ENCODE measurements at regions not wholly inside any gene's neighbourhood (a gene's known extent, or its start where the extent isn't known, plus 50 kb on each side); places are given as distances from the start of the nearest gene placed in this dataset.
A peak's percentile ranks its signal among the peaks of the same experiment; 100 is the strongest.

DNA sequence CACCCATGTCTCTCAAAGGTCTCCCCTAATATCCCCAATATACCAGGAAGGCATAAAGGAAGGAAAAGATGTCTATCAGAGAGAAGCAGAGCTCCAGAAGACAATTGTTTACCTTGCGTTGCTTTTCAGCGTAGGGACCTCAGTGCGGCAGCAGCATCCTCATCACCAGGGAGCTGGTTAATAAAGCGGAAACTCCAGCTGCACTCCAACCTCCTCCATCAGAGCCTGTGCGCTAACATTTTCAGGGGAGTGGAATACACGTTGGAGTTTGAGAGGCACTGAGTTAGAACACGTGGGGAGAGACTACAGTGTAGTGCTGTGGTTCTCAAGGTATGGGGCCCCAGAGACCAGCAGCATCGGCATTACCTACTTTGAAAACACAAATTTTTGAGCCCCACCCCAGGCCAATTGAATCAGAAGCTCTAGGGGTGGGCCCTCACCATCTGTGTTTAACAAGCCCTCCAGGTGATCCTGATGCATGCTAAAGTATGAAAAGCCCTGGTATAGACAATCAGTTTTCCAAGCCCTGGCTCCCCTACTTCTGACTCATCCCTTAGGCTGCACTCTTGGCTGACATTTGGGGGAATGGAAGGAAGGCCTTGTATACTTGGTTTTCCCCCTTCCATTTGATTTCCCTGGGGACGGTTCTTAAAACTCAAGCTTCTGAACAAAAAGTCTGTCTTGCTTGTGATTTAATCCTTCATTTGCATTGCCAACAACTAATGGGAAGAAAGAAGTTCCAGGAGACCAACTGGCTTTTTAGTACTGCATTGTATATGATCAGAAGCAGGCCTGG, 419.0 kb upstream of the CCDC196 start:
- Histone ChIP-seq H3K79me2 (ENCODE audit: insufficient read depth, low read depth) (no peaks in the 10 kb centered on the region), H3K27me3 (ENCODE audit: insufficient read depth, low read depth) (no peaks in the 10 kb centered on the region), H3K4me2 (no peak overlapping the region), H2AFZ (ENCODE audit: low read depth) (no peak overlapping the region), H3K9ac (no peak overlapping the region), H4K20me1 (ENCODE audit: insufficient read depth) (no peaks in the 10 kb centered on the region), H3K36me3 (ENCODE audit: insufficient read depth) (no peaks in the 10 kb centered on the region), H3K27ac (no peak overlapping the region), H3K4me3 (IDR thresholded peaks at IDR 0.05; ENCODE audit: insufficient read depth, low read depth, low read length) (no peak overlapping the region), H3K4me1 (ENCODE audit: low read depth, poor library complexity, severe bottlenecking) (no peaks in the 10 kb centered on the region)
- TF ChIP-seq, protein P1, sequence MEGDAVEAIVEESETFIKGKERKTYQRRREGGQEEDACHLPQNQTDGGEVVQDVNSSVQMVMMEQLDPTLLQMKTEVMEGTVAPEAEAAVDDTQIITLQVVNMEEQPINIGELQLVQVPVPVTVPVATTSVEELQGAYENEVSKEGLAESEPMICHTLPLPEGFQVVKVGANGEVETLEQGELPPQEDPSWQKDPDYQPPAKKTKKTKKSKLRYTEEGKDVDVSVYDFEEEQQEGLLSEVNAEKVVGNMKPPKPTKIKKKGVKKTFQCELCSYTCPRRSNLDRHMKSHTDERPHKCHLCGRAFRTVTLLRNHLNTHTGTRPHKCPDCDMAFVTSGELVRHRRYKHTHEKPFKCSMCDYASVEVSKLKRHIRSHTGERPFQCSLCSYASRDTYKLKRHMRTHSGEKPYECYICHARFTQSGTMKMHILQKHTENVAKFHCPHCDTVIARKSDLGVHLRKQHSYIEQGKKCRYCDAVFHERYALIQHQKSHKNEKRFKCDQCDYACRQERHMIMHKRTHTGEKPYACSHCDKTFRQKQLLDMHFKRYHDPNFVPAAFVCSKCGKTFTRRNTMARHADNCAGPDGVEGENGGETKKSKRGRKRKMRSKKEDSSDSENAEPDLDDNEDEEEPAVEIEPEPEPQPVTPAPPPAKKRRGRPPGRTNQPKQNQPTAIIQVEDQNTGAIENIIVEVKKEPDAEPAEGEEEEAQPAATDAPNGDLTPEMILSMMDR (conservative IDR thresholded peaks at IDR 0.05; ENCODE audit: low read depth, low read length) = no peak

DNA sequence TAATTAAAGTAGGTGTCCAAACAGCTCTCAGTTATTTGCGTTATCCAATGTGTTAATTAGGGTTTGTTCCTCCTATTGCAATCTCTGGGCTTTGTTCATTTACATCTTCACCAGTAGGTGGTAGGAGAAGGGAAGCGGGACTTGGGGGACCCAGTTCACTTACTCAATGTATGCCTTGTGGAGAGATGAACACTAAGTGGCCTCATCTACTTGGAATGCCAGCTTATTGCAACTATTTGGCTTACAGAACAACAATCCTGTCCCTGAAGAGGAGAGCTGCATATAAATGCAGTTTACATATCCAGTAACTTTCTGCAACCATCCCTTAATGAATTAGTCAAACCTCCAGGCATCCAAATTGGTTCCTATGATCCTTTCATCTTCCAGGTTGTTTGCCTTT, 417.1 kb upstream of the CCDC196 start:
- Histone ChIP-seq H3K27me3 (ENCODE audit: insufficient read depth, low read depth) (no peaks in the 10 kb centered on the region), H3K4me2 (no peak overlapping the region), H3K36me3 (ENCODE audit: insufficient read depth) (no peaks in the 10 kb centered on the region), H2AFZ (ENCODE audit: low read depth) (no peak overlapping the region), H3K4me3 (IDR thresholded peaks at IDR 0.05; ENCODE audit: insufficient read depth, low read depth, low read length) (no peak overlapping the region), H3K9ac (no peak overlapping the region), H3K4me1 (ENCODE audit: low read depth, poor library complexity, severe bottlenecking) (no peaks in the 10 kb centered on the region), H4K20me1 (ENCODE audit: insufficient read depth) (no peaks in the 10 kb centered on the region), H3K79me2 (ENCODE audit: insufficient read depth, low read depth) (no peaks in the 10 kb centered on the region), H3K27ac (no peak overlapping the region)
- TF ChIP-seq, protein P1 (conservative IDR thresholded peaks at IDR 0.05; ENCODE audit: low read depth, low read length) = no peak

DNA sequence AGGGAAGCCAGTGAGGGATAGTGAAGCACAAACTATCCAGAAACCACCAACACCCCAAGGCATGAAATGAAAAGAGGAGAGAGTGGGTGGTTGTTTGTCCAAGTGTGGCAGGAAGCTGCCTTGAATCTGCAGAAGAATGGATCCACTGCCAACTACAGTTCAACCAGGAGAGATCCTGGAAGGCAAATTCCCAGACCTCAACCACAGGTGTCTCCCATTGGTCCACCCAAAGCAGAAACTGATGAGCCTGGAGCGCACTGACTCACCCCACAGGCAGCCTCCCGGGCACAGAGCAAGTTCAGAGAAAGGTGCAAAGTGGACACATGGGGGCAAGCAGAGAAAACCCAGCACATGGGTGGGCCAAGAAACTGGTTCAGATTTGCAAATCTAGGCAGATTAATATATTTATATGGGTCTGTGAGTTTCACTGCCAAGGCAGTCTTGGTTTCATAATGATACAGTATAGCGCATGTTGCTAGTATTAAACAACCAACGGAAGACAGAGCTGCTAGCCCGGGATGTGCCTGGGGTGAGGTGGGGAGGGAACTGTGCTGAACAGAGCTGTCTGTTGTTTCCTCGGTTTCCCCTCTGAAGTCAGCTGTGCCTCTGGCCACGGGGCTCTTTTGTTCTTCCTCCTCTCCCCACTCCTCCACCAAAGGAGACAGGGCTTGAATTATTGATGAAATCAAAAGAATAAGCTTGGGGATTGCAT, 416.2 kb upstream of the CCDC196 start:
- H3K4me2 ChIP-seq = no peak overlapping the region
- H4K20me1 ChIP-seq (ENCODE audit: insufficient read depth) = no peaks in the 10 kb centered on the region
- TF ChIP-seq, protein P1 (conservative IDR thresholded peaks at IDR 0.05; ENCODE audit: low read depth, low read length) = no peak

DNA sequence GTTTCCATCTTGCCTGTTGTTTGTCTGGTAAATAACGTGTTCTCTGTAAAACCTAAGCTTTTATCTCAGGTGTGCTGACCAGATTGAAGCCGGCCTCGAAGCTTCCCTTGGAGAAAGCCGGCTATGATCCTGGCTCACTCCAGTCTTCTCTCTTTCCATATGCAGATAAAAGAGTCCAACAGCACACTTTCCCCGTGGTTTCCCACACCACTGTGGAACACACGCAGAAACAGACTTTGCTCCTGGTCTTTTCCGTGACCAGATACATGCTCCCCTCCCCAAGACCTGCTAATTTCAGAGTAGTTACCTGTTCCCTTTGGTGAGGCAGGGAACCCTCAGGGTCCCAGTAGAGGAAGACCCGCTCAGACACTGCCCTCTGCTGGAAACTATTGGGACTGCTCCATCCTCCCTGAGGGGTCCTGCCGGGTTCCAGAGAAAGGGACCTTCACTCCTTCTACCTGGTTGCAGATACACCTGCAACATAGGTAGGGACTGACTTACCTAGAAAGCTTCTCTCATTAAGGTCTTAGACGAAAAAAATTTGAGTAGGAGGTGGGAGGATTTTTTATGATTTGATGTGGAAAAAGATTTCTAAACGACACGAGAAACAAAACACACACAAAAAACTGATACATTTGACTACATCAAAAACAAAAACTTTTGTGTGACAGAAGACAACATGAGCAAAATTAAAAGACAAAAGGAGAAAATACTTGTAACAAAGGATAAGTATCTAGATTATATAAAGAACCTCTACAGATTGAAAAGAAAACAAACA, 415.4 kb upstream of the CCDC196 start:
- TF ChIP-seq, protein P1 (conservative IDR thresholded peaks at IDR 0.05; ENCODE audit: low read depth, low read length) = peak; percentile 84
- Histone ChIP-seq H3K27me3 (ENCODE audit: insufficient read depth, low read depth) (no peaks in the 10 kb centered on the region), H3K27ac (no peak overlapping the region)

More for the DNA sequence above, 416.2 kb upstream of the CCDC196 start:
- Histone ChIP-seq H3K4me1 (ENCODE audit: low read depth, poor library complexity, severe bottlenecking) (no peaks in the 10 kb centered on the region), H3K9ac (no peak overlapping the region), H3K36me3 (ENCODE audit: insufficient read depth) (no peaks in the 10 kb centered on the region), H3K79me2 (ENCODE audit: insufficient read depth, low read depth) (no peaks in the 10 kb centered on the region), H3K4me3 (IDR thresholded peaks at IDR 0.05; ENCODE audit: insufficient read depth, low read depth, low read length) (no peak overlapping the region), H3K27ac (no peak overlapping the region), H2AFZ (ENCODE audit: low read depth) (no peak overlapping the region), H3K27me3 (ENCODE audit: insufficient read depth, low read depth) (no peaks in the 10 kb centered on the region)

More for the DNA sequence above, 415.4 kb upstream of the CCDC196 start:
- Histone ChIP-seq H3K4me1 (ENCODE audit: low read depth, poor library complexity, severe bottlenecking) (no peaks in the 10 kb centered on the region), H4K20me1 (ENCODE audit: insufficient read depth) (no peaks in the 10 kb centered on the region), H3K9ac (no peak overlapping the region), H3K4me3 (IDR thresholded peaks at IDR 0.05; ENCODE audit: insufficient read depth, low read depth, low read length) (no peak overlapping the region), H2AFZ (ENCODE audit: low read depth) (no peak overlapping the region), H3K4me2 (no peak overlapping the region), H3K79me2 (ENCODE audit: insufficient read depth, low read depth) (no peaks in the 10 kb centered on the region), H3K36me3 (ENCODE audit: insufficient read depth) (no peaks in the 10 kb centered on the region)

All from KMS-11 (cell line).